ENCODE measurements at regions not wholly inside any gene's neighbourhood (a gene's known extent, or its start where the extent isn't known, plus 50 kb on each side); places are given as distances from the start of the nearest gene placed in this dataset.

GRCh38 chr2:34534341-34534740 is 935.2 kb upstream of the FAM98A start:
- TF ChIP-seq CTCF (IDR thresholded peaks at IDR 0.05) (no peak), EP300 (IDR thresholded peaks at IDR 0.05) (no peak)
